ENCODE measurements at regions not wholly inside any gene's neighbourhood (a gene's known extent, or its start where the extent isn't known, plus 50 kb on each side); places are given as distances from the start of the nearest gene placed in this dataset.

- TF ChIP-seq EZH2phosphoT487 (IDR thresholded peaks at IDR 0.05; ENCODE audit: insufficient read depth, low read depth) (no peak), EZH2 (IDR thresholded peaks at IDR 0.05; ENCODE audit: insufficient read depth, poor library complexity, severe bottlenecking) (no peak)
These were observed 113.3 kb upstream of the RAD23B start for GRCh38 chr9:107169796-107170195.

Measured in GM23248 (cell line).